Nephron (organoid): ENCODE measurements at regions not wholly inside any gene's neighbourhood (a gene's known extent, or its start where the extent isn't known, plus 50 kb on each side); places are given as distances from the start of the nearest gene placed in this dataset.

Experiments
- H3K27ac Mint-ChIP-seq, 3 experiments: 2 replicates each; pipeline ENCODE4 v1.8.0; 2020; ENCODE audit warnings: mixed read lengths in 3 of 3, mild to moderate bottlenecking in 2 of 3, moderate library complexity in 1 of 3
- H3K27me3 Mint-ChIP-seq: 2 replicates; pipeline ENCODE4 v1.8.0; 2021; ENCODE audit warnings: low read depth, mild to moderate bottlenecking, moderate library complexity, mixed read lengths
- H3K36me3 Mint-ChIP-seq: 2 replicates; pipeline ENCODE4 v1.8.0; 2020; ENCODE audit warnings: low read depth, mixed read lengths
- H3K4me1 Mint-ChIP-seq: 2 replicates; pipeline ENCODE4 v1.8.0; 2020; ENCODE audit warnings: mixed read lengths
- H3K4me3 Mint-ChIP-seq, 3 experiments: 2 replicates each; pipeline ENCODE4 v1.8.0; 2020; ENCODE audit warnings: mild to moderate bottlenecking in 3 of 3, mixed read lengths in 3 of 3, moderate library complexity in 2 of 3
- H3K9me3 Mint-ChIP-seq: 2 replicates; pipeline ENCODE4 v1.8.0; 2020; ENCODE audit warnings: mixed read lengths
- TF ChIP-seq, protein P1 (sequence below), 3 experiments: fragments of 200-600 bp; sonication (generic); IDR thresholded peaks; one replicate each; pipeline ENCODE4 v1.5.0; 2021; ENCODE audit warnings: antibody characterized with exemption in 3 of 3; ENCODE audit not compliant: unreplicated experiment in 3 of 3

- peaks cover 13% of the 10 kb centered on the region for H3K27me3 Mint-ChIP-seq
- TF ChIP-seq, protein P1, sequence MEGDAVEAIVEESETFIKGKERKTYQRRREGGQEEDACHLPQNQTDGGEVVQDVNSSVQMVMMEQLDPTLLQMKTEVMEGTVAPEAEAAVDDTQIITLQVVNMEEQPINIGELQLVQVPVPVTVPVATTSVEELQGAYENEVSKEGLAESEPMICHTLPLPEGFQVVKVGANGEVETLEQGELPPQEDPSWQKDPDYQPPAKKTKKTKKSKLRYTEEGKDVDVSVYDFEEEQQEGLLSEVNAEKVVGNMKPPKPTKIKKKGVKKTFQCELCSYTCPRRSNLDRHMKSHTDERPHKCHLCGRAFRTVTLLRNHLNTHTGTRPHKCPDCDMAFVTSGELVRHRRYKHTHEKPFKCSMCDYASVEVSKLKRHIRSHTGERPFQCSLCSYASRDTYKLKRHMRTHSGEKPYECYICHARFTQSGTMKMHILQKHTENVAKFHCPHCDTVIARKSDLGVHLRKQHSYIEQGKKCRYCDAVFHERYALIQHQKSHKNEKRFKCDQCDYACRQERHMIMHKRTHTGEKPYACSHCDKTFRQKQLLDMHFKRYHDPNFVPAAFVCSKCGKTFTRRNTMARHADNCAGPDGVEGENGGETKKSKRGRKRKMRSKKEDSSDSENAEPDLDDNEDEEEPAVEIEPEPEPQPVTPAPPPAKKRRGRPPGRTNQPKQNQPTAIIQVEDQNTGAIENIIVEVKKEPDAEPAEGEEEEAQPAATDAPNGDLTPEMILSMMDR (IDR thresholded peaks at IDR 0.05; ENCODE audit: unreplicated experiment in 3 of 3) = no peak
- no peak overlapping the region for H3K27ac Mint-ChIP-seq
- peaks cover 4% of the 10 kb centered on the region for H3K36me3 Mint-ChIP-seq
- no peaks in the 10 kb centered on the region for H3K4me1 Mint-ChIP-seq
- peaks cover 3% of the 10 kb centered on the region for H3K9me3 Mint-ChIP-seq
- H3K4me3 Mint-ChIP-seq = no peak overlapping the region
Measured at GRCh38 chr1:63027176-63027575, 243.2 kb downstream of the ATG4C start.

- Mint-ChIP-seq H3K36me3 (no peaks in the 10 kb centered on the region), H3K9me3 (no peaks in the 10 kb centered on the region), H3K27ac (no peak overlapping the region), H3K4me1 (no peaks in the 10 kb centered on the region), H3K4me3 (no peak overlapping the region), H3K27me3 (peaks cover 13% of the 10 kb centered on the region)
- TF ChIP-seq, protein P1 (IDR thresholded peaks at IDR 0.05; ENCODE audit: unreplicated experiment in 3 of 3) = no peak
Measured at GRCh38 chr1:63032171-63032570, 248.2 kb downstream of the ATG4C start.

- Mint-ChIP-seq H3K4me3 (no peak overlapping the region), H3K9me3 (no peaks in the 10 kb centered on the region), H3K4me1 (no peaks in the 10 kb centered on the region), H3K27ac (no peak overlapping the region), H3K36me3 (no peaks in the 10 kb centered on the region), H3K27me3 (peaks cover 10% of the 10 kb centered on the region)
- TF ChIP-seq, protein P1 (IDR thresholded peaks at IDR 0.05; ENCODE audit: unreplicated experiment in 3 of 3) = no peak
Measured at GRCh38 chr1:63033211-63033610, 249.3 kb downstream of the ATG4C start.

GRCh38 chr1:63034256-63034655 is 250.3 kb downstream of the ATG4C start:
- TF ChIP-seq, protein P1 (IDR thresholded peaks at IDR 0.05; ENCODE audit: unreplicated experiment in 3 of 3) = no peak
- Mint-ChIP-seq H3K27ac (no peak overlapping the region), H3K4me1 (no peaks in the 10 kb centered on the region), H3K36me3 (no peaks in the 10 kb centered on the region), H3K27me3 (no peaks in the 10 kb centered on the region), H3K9me3 (no peaks in the 10 kb centered on the region), H3K4me3 (no peak overlapping the region)

GRCh38 chr1:63038586-63038985 is 254.7 kb downstream of the ATG4C start:
- Mint-ChIP-seq H3K9me3 (peaks cover 5% of the 10 kb centered on the region), H3K4me3 (no peak overlapping the region), H3K4me1 (no peaks in the 10 kb centered on the region), H3K27ac (no peak overlapping the region), H3K27me3 (no peaks in the 10 kb centered on the region), H3K36me3 (no peaks in the 10 kb centered on the region)
- TF ChIP-seq, protein P1 (IDR thresholded peaks at IDR 0.05; ENCODE audit: unreplicated experiment in 3 of 3) = no peak

- H3K27ac Mint-ChIP-seq = no peak overlapping the region
- TF ChIP-seq, protein P1 (IDR thresholded peaks at IDR 0.05; ENCODE audit: unreplicated experiment in 3 of 3) = no peak
- no peaks in the 10 kb centered on the region for H3K4me1 Mint-ChIP-seq
- no peaks in the 10 kb centered on the region for H3K36me3 Mint-ChIP-seq
- H3K27me3 Mint-ChIP-seq = no peaks in the 10 kb centered on the region
- H3K4me3 Mint-ChIP-seq = no peak overlapping the region
- H3K9me3 Mint-ChIP-seq = peaks cover 5% of the 10 kb centered on the region
Measured at GRCh38 chr1:63041660-63042059, 257.7 kb downstream of the ATG4C start.
